ENCODE measurements at regions not wholly inside any gene's neighbourhood (a gene's known extent, or its start where the extent isn't known, plus 50 kb on each side); places are given as distances from the start of the nearest gene placed in this dataset.

- Mint-ChIP-seq H3K36me3 (no peaks in the 10 kb centered on the region), H3K9me3 (peaks cover 4 to 29% (median 14%) of the 10 kb centered on the region in 6 donors), H3K4me3 (no peak overlapping the region), H3K27me3 (ENCODE audit: low read depth in 3 of 3) (peaks cover 2 to 8% (median 6%) of the 10 kb centered on the region in 3 donors), H3K4me1 (peaks cover 0 to 2% of the 10 kb centered on the region in 2 donors), H3K27ac (no peak overlapping the region)
- DNase-seq, result no peak
These were observed 87.8 kb upstream of the CDH5 start for GRCh38 chr16:66278604-66279262.

- DNase-seq, result no peak
- Mint-ChIP-seq H3K9me3 (peaks cover 4 to 29% (median 14%) of the 10 kb centered on the region in 6 donors), H3K36me3 (no peaks in the 10 kb centered on the region), H3K27me3 (ENCODE audit: low read depth in 3 of 3) (peaks cover 2 to 8% (median 6%) of the 10 kb centered on the region in 3 donors), H3K27ac (no peak overlapping the region), H3K4me1 (peaks cover 0 to 2% of the 10 kb centered on the region in 2 donors), H3K4me3 (no peak overlapping the region)
These were observed 88.4 kb upstream of the CDH5 start for GRCh38 chr16:66278111-66278531.

GRCh38 chr16:66277311-66278070, 89.0 kb upstream of the CDH5 start:
- peaks cover 4 to 29% (median 14%) of the 10 kb centered on the region in 6 donors for H3K9me3 Mint-ChIP-seq
- no peak for DNase-seq
- peaks cover 2 to 8% (median 7%) of the 10 kb centered on the region in 3 donors for H3K27me3 Mint-ChIP-seq (ENCODE audit: low read depth in 3 of 3)
- H3K36me3 Mint-ChIP-seq, result no peaks in the 10 kb centered on the region
- no peak overlapping the region for H3K4me3 Mint-ChIP-seq
- no peak overlapping the region for H3K27ac Mint-ChIP-seq
- H3K4me1 Mint-ChIP-seq, result peaks cover 0 to 2% of the 10 kb centered on the region in 2 donors

- Mint-ChIP-seq H3K27me3 (ENCODE audit: low read depth in 3 of 3) (peaks cover 3 to 8% (median 8%) of the 10 kb centered on the region in 3 donors), H3K9me3 (peaks cover 4 to 29% (median 14%) of the 10 kb centered on the region in 6 donors), H3K4me3 (no peak overlapping the region), H3K27ac (no peak overlapping the region), H3K36me3 (no peaks in the 10 kb centered on the region), H3K4me1 (peaks cover 0 to 2% of the 10 kb centered on the region in 2 donors)
- no peak for DNase-seq
These were observed 90.6 kb upstream of the CDH5 start for GRCh38 chr16:66275775-66276428.

- H3K9me3 Mint-ChIP-seq, result peaks cover 4 to 18% (median 11%) of the 10 kb centered on the region in 6 donors
- H3K27ac Mint-ChIP-seq, result no peak overlapping the region
- no peak for DNase-seq
- H3K4me3 Mint-ChIP-seq, result no peak overlapping the region
- H3K27me3 Mint-ChIP-seq (ENCODE audit: low read depth in 3 of 3), result peaks cover 3 to 4% (median 4%) of the 10 kb centered on the region in 3 donors
- H3K4me1 Mint-ChIP-seq, result peaks cover 0 to 2% of the 10 kb centered on the region in 2 donors
- no peaks in the 10 kb centered on the region for H3K36me3 Mint-ChIP-seq
These were observed 92.0 kb upstream of the CDH5 start for GRCh38 chr16:66274335-66275110.

GRCh38 chr16:66273644-66274334, 92.7 kb upstream of the CDH5 start:
- no peak for DNase-seq
- Mint-ChIP-seq H3K4me3 (no peak overlapping the region), H3K9me3 (peaks cover 0 to 11% (median 5%) of the 10 kb centered on the region in 6 donors), H3K36me3 (no peaks in the 10 kb centered on the region), H3K4me1 (peaks cover 0 to 4% of the 10 kb centered on the region in 2 donors), H3K27me3 (ENCODE audit: low read depth in 3 of 3) (peaks cover 3% of the 10 kb centered on the region in 3 donors), H3K27ac (no peak overlapping the region)

GRCh38 chr16:66273053-66273452, 93.4 kb upstream of the CDH5 start:
- Mint-ChIP-seq H3K4me1 (peaks cover 0 to 4% of the 10 kb centered on the region in 2 donors), H3K9me3 (peaks cover 0 to 7% (median 4%) of the 10 kb centered on the region in 6 donors), H3K27me3 (ENCODE audit: low read depth in 3 of 3) (peaks cover 3% of the 10 kb centered on the region in 3 donors), H3K27ac (no peak overlapping the region), H3K4me3 (no peak overlapping the region), H3K36me3 (no peaks in the 10 kb centered on the region)
- no peak for DNase-seq

- no peak for DNase-seq
- H3K36me3 Mint-ChIP-seq, result no peaks in the 10 kb centered on the region
- H3K9me3 Mint-ChIP-seq, result peaks cover 0 to 7% (median 4%) of the 10 kb centered on the region in 6 donors
- no peak overlapping the region for H3K4me3 Mint-ChIP-seq
- peaks cover 0 to 4% of the 10 kb centered on the region in 2 donors for H3K4me1 Mint-ChIP-seq
- no peak overlapping the region for H3K27ac Mint-ChIP-seq
- peaks cover 3 to 6% (median 3%) of the 10 kb centered on the region in 3 donors for H3K27me3 Mint-ChIP-seq (ENCODE audit: low read depth in 3 of 3)
These were observed 94.0 kb upstream of the CDH5 start for GRCh38 chr16:66272461-66272860.

GRCh38 chr16:66271074-66272060, 95.1 kb upstream of the CDH5 start:
- no peak for DNase-seq
- H3K4me1 Mint-ChIP-seq, result peaks cover 4 to 8% of the 10 kb centered on the region in 2 donors
- H3K27me3 Mint-ChIP-seq (ENCODE audit: low read depth in 3 of 3), result peaks cover 4 to 9% (median 6%) of the 10 kb centered on the region in 3 donors
- no peak overlapping the region for H3K27ac Mint-ChIP-seq
- no peak overlapping the region for H3K4me3 Mint-ChIP-seq
- H3K9me3 Mint-ChIP-seq, result peaks cover 0 to 7% (median 3%) of the 10 kb centered on the region in 6 donors
- H3K36me3 Mint-ChIP-seq, result no peaks in the 10 kb centered on the region

- H3K4me1 Mint-ChIP-seq, result peaks cover 6 to 8% of the 10 kb centered on the region in 2 donors
- no peak overlapping the region for H3K27ac Mint-ChIP-seq
- DNase-seq, result peak; percentile 40 to 49 (median 49)
- no peaks in the 10 kb centered on the region for H3K9me3 Mint-ChIP-seq
- peaks cover 4 to 12% (median 6%) of the 10 kb centered on the region in 3 donors for H3K27me3 Mint-ChIP-seq (ENCODE audit: low read depth in 3 of 3)
- H3K4me3 Mint-ChIP-seq, result peak overlapping the region in 1 of 5 donors; percentile 20
- H3K36me3 Mint-ChIP-seq, result no peaks in the 10 kb centered on the region
These were observed 96.1 kb upstream of the CDH5 start for GRCh38 chr16:66270333-66270927.

GRCh38 chr16:66269617-66270332, 96.7 kb upstream of the CDH5 start:
- Mint-ChIP-seq H3K36me3 (no peaks in the 10 kb centered on the region), H3K27ac (no peak overlapping the region), H3K4me3 (no peak overlapping the region), H3K27me3 (ENCODE audit: low read depth in 3 of 3) (peaks cover 4 to 15% (median 6%) of the 10 kb centered on the region in 3 donors), H3K4me1 (peaks cover 6 to 8% of the 10 kb centered on the region in 2 donors), H3K9me3 (no peaks in the 10 kb centered on the region)
- DNase-seq, result no peak
